D721Med (cell line): ENCODE measurements at regions not wholly inside any gene's neighbourhood (a gene's known extent, or its start where the extent isn't known, plus 50 kb on each side); places are given as distances from the start of the nearest gene placed in this dataset.

Source experiments
- DNase-seq: peaks from one replicate; pipeline ENCODE4 v3.0.0; 2011; ENCODE audit warnings: low spot score; ENCODE audit not compliant: insufficient read length
- FAIRE-seq: peaks from 2 replicates; lab custom pipeline; 2011; peaks lifted over from hg19 to GRCh38; lab: Jason Lieb, UNC
- TF ChIP-seq, protein P1 (sequence below): IDR thresholded peaks from 2 replicates; pipeline ENCODE4 v1.5.1; 2012; ENCODE audit warnings: mild to moderate bottlenecking, control low read depth; ENCODE audit not compliant: insufficient read depth; ENCODE audit errors: missing control alignments

DNA sequence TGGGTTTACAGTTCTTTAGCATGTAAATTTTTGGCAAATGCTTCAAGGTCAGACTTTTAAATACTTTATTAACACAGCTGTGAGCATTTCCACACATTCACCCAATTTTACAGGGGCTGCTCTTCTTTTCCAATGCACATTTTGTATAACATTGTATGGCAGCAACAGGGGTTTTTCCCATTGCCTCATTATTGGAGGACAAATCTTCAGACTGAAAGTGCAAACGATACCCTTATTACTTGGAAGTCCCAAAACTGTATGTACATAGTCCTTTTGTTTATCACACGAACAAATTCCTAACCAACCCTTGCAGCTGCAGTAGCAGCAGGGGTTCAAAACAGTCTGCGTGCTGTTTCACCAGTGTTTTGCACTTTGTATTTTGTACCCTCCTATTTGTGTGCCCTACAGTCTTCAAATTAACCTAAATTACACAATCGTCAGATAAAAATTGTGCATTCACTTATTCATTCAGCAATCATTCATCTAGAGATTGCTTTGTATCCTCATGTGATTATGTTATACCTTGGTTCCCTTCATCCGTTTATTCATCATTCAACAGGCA, 330.7 kb upstream of the RASGEF1B start:
- TF ChIP-seq, protein P1, sequence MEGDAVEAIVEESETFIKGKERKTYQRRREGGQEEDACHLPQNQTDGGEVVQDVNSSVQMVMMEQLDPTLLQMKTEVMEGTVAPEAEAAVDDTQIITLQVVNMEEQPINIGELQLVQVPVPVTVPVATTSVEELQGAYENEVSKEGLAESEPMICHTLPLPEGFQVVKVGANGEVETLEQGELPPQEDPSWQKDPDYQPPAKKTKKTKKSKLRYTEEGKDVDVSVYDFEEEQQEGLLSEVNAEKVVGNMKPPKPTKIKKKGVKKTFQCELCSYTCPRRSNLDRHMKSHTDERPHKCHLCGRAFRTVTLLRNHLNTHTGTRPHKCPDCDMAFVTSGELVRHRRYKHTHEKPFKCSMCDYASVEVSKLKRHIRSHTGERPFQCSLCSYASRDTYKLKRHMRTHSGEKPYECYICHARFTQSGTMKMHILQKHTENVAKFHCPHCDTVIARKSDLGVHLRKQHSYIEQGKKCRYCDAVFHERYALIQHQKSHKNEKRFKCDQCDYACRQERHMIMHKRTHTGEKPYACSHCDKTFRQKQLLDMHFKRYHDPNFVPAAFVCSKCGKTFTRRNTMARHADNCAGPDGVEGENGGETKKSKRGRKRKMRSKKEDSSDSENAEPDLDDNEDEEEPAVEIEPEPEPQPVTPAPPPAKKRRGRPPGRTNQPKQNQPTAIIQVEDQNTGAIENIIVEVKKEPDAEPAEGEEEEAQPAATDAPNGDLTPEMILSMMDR, result no peak
- no peak for DNase-seq
- no peak for FAIRE-seq

- FAIRE-seq (no peak), DNase-seq (no peak)
- TF ChIP-seq, protein P1, result no peak
Observed at GRCh38 chr4:81799371-81799770, 327.7 kb upstream of the RASGEF1B start.

GRCh38 chr4:81796790-81797528, 325.3 kb upstream of the RASGEF1B start:
- TF ChIP-seq, protein P1, result no peak
- FAIRE-seq (no peak), DNase-seq (no peak)

DNA sequence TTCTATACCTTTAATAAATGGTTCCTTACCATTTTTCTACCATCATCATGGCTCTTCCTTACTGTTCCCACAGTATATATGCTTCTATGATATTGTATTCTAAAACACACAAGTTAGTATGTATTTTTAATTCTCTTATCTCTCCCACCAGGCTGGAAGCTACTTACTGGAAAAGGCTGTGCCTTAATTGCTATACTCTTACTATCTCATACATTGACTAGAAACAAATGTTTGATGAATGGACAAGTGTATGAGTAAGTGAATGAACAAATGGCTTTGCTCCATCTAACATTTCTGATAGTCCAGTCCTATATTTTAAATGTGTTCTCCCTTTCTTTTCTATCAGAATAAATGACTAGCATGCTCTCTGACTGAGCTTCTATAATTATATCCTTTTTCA, 320.8 kb upstream of the RASGEF1B start:
- DNase-seq, result no peak
- FAIRE-seq, result no peak
- TF ChIP-seq, protein P1, result no peak

DNA sequence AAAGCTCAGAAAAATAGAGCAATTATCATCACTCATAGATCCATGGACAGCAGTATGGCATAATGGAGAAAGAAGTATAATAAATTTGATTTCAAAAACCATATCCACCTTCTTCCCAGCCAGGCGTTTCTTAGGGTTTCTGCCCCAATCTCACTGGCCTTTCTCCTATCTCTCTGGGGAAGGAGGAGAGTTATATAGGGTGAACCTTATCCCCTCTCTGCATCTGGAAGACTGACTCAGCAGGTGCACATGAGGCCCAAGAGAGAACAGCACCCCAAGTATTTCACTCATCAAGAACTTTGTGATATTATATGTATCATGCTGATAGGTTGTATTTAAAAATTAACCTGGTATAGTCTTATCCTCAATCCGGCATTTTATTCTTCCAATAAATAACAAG, 318.8 kb upstream of the RASGEF1B start:
- no peak for FAIRE-seq
- DNase-seq, result no peak
- TF ChIP-seq, protein P1, result no peak

DNA sequence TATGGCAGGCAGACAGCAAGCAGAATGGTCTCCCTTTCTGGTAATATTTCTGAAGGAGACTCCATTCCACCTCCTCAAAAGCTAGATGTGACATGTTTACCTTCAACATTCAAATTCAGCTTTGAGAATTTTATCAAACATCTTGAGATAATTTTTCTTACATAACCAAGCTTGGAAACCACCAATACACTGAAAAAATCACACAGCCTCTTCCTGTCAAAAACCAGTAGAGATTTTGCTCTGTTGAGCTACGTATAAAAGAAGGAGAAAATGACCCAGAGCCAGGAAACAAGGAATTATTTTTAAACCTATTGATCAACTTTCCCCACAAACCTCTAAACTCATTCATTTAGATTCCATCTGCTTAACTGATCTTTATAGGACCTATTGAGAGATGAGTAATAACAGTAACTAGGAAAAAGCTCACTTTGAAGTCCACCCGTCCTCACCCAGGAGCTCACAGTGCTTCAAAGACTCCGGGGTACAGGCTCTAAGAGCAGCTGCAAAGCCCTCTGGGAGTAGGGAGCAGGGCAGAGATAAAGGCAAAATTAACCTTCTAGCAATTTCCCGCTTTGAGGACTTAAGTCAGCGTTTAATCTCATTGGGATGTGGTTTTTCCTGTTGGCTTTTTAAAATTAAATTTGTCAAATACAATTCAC, 318.2 kb upstream of the RASGEF1B start:
- DNase-seq (no peak), FAIRE-seq (no peak)

More for the DNA sequence above, 318.2 kb upstream of the RASGEF1B start:
- TF ChIP-seq, protein P1, result no peak
